GM18951 (cell line): ENCODE measurements at regions not wholly inside any gene's neighbourhood (a gene's known extent, or its start where the extent isn't known, plus 50 kb on each side); places are given as distances from the start of the nearest gene placed in this dataset.
"Not testable (repeated sequence)": the region's sequence is repeated elsewhere in the genome, so short reads cannot be mapped to it uniquely, and the experiment has no call there.

Experiments used
- POLR2A ChIP-seq: IDR thresholded peaks from 4 replicates; pipeline ENCODE4 v1.6.1; 2011; ENCODE audit warnings: mild to moderate bottlenecking; ENCODE audit not compliant: insufficient read length, insufficient read depth; ENCODE audit errors: extremely low read depth
- in situ Hi-C: fragments of 300-500 bp; cut with MboI; formaldehyde crosslinking; loops from one replicate; pipeline ENCODE4 v1.12.0; 2022; ENCODE audit warnings: low sequenced_read_pairs, mixed read lengths, inconsistent platforms; ENCODE audit not compliant: unreplicated experiment

DNA sequence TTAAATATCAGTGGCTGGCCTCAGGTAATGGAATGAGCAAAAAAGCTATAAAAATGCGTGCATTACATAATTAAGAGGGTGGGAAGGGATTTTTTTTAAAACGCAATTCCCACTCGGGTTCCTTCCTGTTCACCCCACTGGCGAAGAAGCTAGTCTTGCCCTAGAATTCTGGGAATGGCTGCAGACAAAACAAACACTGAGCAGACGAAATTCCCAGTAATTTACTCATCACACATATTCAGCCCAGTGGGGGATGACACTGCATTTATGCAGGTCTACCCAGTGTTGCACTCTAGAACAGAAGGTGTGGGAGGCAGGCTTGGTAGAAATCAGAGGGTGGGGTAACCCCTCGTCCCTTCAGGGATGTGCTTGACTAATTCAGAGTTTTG lies 2695.0 kb upstream of the DEFB115 start:
- no peak for TF ChIP-seq POLR2A
- in situ Hi-C loops, result no loop called here

DNA sequence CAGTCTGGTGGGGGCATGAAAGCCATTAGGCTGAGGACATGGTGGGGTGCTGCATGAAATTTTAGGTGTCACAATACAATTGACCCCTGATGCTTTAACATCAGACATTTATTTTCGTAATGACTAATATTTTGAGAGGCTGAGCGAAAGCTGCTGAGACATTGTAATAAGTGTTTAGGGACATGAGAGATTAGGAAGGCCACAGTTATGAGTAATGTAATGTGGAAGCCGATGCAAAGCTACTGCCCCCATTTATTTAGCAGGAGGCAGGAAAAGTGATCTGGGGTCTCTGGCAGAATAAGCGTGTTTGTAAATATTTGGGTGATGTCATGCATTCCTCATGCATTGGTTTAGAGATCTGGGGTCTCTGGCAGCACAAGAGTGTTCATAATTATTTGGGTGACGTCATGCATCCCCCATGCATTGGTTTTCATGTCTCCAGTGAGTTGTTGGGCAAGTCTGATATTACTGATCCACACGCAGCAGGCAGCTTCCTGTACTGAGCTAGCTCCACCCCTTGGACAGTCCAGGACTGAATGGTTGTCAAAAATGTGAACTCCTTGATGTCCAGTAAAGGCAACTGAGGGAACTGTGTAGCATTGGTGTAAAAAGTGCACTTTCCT lies 2694.5 kb upstream of the DEFB115 start:
- in situ Hi-C loops, result not testable (repeated sequence)

DNA sequence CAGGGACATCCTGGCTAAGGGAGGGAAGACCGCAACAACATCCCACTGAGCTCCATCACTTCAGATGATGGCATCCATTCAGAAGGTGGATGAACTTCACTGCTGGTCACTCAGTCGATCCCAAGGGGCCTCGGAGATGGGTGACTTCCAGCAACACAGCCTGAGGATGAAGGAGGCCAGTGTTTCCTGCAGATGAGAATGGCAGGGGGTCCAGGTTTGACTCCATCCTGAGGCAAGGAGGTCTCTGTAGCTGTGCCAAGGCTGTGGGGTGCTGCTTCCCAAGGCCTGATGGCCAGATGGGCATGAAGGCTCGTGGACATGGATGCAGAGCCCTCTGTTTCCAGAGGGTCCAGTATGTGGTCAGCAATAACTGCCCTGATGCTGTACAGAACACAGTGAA lies 2693.4 kb upstream of the DEFB115 start:
- in situ Hi-C loops, result not testable (repeated sequence)

DNA sequence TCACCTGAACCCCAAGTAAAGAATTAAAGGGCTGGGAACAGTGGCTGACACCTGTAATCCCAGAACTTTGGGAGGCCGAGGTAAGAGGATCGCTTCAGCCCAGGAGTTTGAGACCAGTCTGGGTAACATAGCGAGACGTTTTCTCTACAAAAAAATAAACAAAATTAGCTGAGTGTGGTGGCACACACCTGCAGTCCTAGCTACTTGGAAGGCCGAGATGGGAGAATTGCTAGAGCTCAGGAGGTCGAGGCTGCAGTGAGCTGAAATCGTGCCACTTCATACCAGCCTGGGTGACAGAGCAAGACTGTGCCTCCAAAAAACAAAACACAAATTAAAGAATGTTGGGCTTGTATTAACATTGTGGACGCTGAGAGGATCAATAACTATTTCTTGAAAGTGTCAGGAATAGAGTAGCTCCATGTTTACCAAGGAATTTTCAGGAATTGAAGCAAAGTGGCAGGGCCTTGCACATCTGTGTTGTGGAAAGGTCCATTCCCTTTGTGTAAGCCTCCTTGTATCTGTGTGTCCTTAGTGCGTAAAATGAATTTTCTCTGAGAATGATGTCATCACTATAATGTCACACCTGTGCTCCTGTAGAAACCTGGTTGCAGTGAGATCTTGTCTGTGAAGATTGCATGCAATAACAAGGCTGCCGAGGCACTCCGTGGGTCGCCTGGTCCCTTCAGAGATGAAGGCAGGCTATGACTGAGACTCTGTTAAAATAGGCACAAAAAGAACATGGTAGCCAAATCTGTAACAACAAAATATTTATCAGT lies 2692.6 kb upstream of the DEFB115 start:
- in situ Hi-C loops, result not testable (repeated sequence)

DNA sequence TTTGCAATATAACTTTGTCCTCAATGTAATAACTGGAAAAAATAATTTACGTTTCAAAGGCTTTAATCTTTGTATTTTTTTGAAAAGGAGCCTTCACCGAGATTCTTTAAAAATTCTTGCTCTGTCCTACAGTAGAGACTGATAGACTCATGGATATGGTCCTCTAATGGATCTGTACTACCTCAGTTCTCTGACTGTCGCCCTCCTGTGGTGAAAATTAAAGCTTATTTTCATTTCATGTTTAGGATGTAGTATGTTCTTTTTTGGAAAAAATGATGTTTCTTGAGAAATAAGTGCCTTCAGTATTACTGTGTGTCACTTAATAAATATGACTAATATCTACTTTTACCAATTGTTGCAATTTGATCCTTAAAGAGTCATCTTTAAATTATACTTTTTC lies 2681.5 kb upstream of the DEFB115 start:
- in situ Hi-C loops, result not testable (repeated sequence)

DNA sequence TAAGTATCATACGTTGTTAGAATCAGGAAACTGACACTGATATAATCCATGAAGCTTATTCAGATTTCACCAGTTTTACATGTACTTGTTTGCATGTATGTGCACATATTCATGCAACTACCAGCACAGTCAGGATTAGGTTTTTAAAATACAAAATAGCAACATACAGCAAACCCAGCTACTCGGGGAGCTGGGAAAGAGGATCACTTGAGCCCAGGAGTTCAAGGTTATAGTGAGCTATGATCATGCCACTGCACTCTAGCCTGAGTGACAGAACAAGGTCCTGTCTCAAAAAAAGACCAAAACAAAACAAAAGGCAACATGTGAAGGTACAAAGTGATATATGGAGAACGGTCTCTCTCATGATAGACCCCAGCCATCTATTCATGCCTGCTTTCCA lies 2665.8 kb upstream of the DEFB115 start:
- in situ Hi-C loops, result not testable (repeated sequence)

DNA sequence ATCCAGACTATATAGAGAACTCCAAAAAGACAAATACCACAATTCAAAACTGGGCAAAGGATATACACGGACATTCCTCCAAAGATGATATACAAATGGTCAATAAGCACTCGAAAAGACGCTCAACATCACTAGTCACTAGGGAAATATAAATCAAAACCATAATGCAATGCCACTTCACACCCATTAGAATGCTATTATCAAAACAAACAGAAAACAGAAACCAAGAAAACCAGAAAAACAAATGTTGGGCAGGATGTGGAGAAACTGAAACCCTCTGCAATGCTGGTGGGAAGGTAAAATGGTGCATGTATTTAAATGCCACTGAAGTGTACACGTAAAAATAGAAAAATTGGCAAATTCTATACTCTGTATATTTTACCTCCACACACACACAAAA lies 2664.1 kb upstream of the DEFB115 start:
- in situ Hi-C loops, result not testable (repeated sequence)

DNA sequence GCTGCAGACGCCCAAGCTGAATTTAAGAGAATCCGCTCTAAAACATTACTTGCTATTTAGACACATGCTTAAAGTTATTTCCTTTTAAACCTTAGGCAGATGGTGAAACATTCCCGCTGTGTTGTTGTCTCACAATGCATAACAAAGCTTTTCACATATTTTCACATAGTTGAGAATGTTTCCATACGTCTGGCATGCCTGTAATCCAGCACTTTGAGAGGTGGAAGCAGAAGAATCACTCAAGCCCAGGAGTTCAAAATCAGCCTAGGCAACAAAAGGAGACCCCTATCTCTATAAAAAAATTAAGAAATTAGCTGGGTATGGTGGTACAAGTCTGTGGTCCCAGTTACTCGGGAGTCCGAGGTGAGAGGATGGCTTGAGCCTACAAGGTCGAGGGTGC lies 2663.0 kb upstream of the DEFB115 start:
- in situ Hi-C loops, result not testable (repeated sequence)

DNA sequence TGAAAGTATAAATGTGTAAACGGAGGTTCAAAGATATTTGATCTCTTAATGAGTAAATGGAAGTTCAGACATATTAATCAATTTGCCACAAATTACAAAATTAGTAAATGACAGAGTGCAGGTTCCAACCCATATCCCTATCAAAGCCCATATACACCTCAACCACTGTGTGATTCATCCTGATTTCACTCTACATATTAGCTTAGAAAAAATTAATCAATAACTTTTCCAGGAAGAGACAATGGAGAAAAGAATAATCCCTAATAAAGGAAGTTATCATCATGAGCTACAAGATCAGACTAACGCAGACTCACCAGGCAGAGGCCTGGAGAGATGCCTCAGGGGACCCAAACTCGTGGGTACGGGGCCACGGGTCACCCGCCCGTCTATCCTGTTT lies 2655.5 kb upstream of the DEFB115 start:
- in situ Hi-C loops, result not testable (repeated sequence)

DNA sequence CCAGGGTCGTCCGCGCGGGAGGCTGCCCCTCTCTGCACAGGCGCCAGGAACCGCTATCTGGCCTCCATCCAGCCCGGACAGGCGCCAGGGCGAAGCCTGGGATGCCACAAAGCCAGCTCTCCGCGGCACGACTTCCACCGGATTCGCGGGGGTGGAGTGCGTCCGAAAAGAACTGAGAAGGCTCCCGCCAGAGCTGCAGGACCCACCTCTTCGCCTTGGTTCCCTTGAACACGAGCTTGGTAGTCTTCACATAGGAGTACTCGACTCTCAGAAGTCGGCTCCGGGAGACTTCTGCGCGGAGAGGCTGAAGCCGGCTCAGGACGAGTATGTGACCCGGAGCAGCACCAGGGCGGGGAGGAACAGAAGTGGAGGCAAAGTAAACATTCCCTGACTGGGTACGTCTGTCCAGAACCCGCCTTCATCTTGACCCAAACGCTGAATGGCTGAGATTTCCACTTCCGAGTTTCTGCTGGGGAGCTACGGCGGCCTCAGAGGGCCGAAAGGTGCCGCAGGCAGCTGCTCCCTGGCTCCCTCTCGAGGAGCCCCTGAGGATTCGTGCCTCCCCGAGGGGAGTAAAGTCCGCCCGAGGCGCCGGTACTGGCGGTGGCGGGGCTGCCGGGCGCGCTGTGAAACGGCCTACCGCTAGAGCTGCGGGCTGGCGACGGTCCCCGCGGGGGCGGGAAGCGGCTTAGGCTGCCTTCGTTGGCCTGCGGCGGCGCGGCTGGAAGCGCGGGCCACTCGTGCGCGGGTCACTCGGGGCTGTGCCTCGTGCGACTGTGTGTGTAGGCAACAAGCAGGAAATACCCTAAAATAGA lies 2654.9 kb upstream of the DEFB115 start:
- in situ Hi-C loops, result not testable (repeated sequence)
- peak; percentile 30 for TF ChIP-seq POLR2A

DNA sequence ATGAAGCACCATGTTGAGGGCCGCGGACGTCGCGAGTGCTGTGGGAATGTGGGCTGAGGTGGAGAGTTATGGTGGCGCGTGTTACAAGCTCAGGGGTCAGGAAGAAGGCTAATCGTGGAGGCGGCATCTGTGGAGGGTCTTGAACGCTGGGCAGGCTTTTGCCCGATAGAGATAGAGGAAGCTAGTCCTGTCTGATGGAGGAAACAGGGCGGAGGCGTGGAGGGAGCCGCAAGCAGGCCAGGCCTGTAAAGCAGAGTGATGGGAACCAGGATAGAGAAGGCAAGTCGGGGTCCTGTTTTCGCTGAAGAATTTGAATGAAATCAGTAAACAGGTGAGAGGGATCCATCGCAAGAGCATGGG lies 2654.3 kb upstream of the DEFB115 start:
- in situ Hi-C loops, result not testable (repeated sequence)

DNA sequence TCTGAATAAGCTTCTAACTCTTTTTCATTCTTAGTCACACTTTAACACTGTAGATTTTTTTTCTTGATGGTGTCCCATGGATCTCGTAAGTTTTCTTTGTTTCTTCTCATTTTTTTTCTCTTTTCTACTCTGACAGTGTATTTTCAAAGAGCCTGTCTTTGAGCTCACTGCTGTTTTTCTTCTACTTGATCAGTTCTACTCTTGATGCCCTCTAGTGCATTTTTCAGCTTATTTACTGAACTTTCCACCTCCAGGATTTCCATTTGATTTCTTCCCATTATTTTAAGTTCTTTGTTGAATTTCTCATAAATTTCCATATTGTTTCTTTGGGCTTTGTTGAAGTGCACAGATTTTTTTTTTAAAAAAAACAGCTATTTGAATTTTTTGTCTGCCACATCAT lies 2641.1 kb upstream of the DEFB115 start:
- TF ChIP-seq POLR2A, result no peak
- in situ Hi-C loops, result no loop called here

DNA sequence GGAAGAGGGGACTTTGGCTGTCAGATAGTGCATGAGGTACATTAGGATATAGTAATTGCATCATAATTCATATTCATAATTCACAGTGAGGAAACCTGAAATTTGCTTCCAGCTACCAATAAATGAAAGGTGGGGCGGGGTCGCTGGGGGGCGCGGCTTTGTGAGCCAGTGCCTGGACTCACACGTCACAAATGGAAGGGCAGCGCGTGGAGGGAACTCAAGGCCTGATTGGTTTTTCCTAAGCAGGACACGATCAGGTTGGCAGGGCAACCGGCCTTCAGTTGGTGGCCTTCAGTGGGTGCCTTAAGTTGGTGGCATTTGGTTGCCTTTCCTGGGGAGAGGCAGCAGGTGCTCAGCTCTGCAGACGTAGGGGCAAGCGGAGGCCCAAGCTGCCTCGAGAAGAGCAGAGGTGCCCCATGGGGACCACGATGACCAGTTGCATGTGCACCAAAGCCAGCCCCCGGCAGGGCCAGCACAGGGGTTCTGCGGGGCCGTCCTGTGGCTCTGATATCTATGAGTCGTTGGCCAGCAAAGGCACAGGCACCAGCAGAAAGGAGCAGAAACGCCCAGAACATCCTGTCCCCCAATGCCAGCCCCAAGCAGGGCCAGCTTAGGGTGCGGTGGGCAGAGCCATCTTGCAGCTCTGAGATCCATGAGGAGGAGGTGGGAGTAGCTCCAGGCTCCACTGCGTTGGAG lies 2637.4 kb upstream of the DEFB115 start:
- in situ Hi-C loops, result not testable (repeated sequence)

DNA sequence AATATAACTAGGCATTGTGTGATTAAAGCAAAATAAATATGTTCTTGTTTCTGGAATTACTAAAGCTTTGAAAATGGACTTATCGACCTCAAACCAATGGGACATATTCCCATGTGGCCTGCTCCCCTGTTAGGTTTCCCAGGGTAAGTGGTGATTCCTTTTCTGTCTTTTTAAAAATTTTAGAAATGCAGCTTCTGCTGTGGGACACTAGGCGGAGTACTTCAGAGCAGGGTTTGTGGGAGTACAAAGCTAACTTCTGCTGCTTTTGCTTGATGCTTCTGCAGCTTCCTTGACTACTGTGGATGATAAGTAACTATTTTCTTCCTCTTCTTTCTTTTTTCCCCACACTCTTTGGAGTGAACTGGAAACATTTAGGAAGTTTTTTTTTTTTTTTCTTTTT lies 2632.4 kb upstream of the DEFB115 start:
- in situ Hi-C loops, result not testable (repeated sequence)

DNA sequence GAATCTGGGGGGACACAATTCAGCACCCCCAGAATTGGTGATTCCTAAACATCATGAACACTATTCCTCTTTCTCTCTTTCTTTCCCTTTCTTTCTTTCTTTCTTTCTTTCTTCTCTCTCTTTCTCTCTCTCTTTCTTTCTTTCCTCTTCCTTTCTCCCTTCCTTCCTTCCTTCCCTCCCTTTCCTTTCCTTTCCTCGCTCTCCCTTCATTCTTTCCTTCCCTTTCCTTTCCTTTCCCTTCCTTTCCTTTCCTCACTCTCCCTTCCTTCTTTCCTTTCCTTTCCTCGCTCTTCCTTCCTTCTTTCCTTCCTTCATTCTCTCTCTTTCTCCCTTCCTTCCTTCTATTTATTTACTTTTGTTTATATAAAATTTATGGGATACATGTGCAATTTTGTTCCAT lies 2616.6 kb upstream of the DEFB115 start:
- in situ Hi-C loops, result not testable (repeated sequence)
